HG02610 (cell line): ENCODE measurements at regions not wholly inside any gene's neighbourhood (a gene's known extent, or its start where the extent isn't known, plus 50 kb on each side); places are given as distances from the start of the nearest gene placed in this dataset.
A peak's percentile ranks its signal among the peaks of the same experiment; 100 is the strongest.

ENCODE experiments used
- ATAC-seq: cut with Tn5 transposase; IDR thresholded peaks from one replicate; pipeline ENCODE4 v1.9.1; 2021; ENCODE audit warnings: mild to moderate bottlenecking, moderate library complexity; ENCODE audit not compliant: unreplicated experiment

GRCh38 chr11:16685914-16686313, 52.5 kb upstream of the C11orf58 start:
- no peak for ATAC-seq

- no peak for ATAC-seq
These were observed 59.9 kb upstream of the C11orf58 start for GRCh38 chr11:16678466-16679116.

GRCh38 chr11:16669799-16670415, 68.5 kb upstream of the C11orf58 start:
- no peak for ATAC-seq

GRCh38 chr11:16632295-16633200, 105.9 kb upstream of the C11orf58 start:
- no peak for ATAC-seq

GRCh38 chr11:16630651-16631050, 107.8 kb upstream of the C11orf58 start:
- ATAC-seq = no peak

- ATAC-seq = no peak
These were observed 120.0 kb upstream of the C11orf58 start for GRCh38 chr11:16618431-16618830.

- no peak for ATAC-seq
These were observed 123.0 kb upstream of the C11orf58 start for GRCh38 chr11:16615480-16615879.

GRCh38 chr11:16613512-16614381, 124.7 kb upstream of the C11orf58 start:
- ATAC-seq = peak; percentile 99

GRCh38 chr11:16613262-16613511, 125.3 kb upstream of the C11orf58 start:
- no peak for ATAC-seq

- no peak for ATAC-seq
These were observed 125.7 kb upstream of the C11orf58 start for GRCh38 chr11:16612566-16613261.

GRCh38 chr11:16611926-16612565, 126.4 kb upstream of the C11orf58 start:
- no peak for ATAC-seq

GRCh38 chr11:16611401-16611921, 127.0 kb upstream of the C11orf58 start:
- ATAC-seq = no peak

GRCh38 chr11:16610738-16611388, 127.6 kb upstream of the C11orf58 start:
- no peak for ATAC-seq

- no peak for ATAC-seq
These were observed 128.2 kb upstream of the C11orf58 start for GRCh38 chr11:16610213-16610737.

- no peak for ATAC-seq
These were observed 128.7 kb upstream of the C11orf58 start for GRCh38 chr11:16609769-16610168.

GRCh38 chr11:16607675-16608644, 130.5 kb upstream of the C11orf58 start:
- no peak for ATAC-seq

GRCh38 chr11:16606784-16607674, 131.4 kb upstream of the C11orf58 start:
- ATAC-seq = no peak
